HCT116 (cell line): ENCODE measurements at regions not wholly inside any gene's neighbourhood (a gene's known extent, or its start where the extent isn't known, plus 50 kb on each side); places are given as distances from the start of the nearest gene placed in this dataset.

Experiments used
- ATAC-seq: fragments of 200-7000 bp; cut with Tn5 transposase; 2 replicates; pipeline ENCODE4 v1.9.1; 2020; ENCODE audit warnings: mild to moderate bottlenecking, moderate library complexity
- BruUV-seq: library from RNA; stranded (reverse); fragments of 400-500 nt; replicated peaks from 2 replicates; lab custom pipeline; 2021; lab: Mats Ljungman, UMichigan
- CTCF ChIA-PET: fragments of 300-600 bp; sonication (Branson Sonifier 250); formaldehyde crosslinking; loops from one replicate; lab custom pipeline; 2021; ENCODE audit warnings: antibody characterized with exemption; lab: Charles Lee
- POLR2A ChIA-PET: fragments of 300-600, 350-600 bp; sonication (Branson Sonifier 250); formaldehyde crosslinking; loops from one replicate; lab custom pipeline; 2021; ENCODE audit warnings: antibody characterized with exemption; lab: Charles Lee
- RAD21 ChIA-PET, 2 experiments: fragments of 300-600 bp; sonication (Branson Sonifier 250); formaldehyde crosslinking; loops; one replicate each; lab custom pipeline; 2023; ENCODE audit warnings: low total read pairs in 2 of 2; ENCODE audit not compliant: uncharacterized antibody in 2 of 2, unreplicated experiment in 2 of 2, low non-redundant PET in 1 of 2; lab: Charles Lee
- DNase-seq: peaks from one replicate; pipeline ENCODE4 v3.0.0-alpha.2; 2010; ENCODE audit warnings: low read depth, low spot score
- H2AFZ ChIP-seq: fragments of 200-600 bp; shearing (Covaris generic), sonication (generic); 2 replicates; pipeline ENCODE4 v1.6.1; 2017; ENCODE audit warnings: low read depth, mixed run types, mixed read lengths, antibody characterized with exemption, low read length; ENCODE audit not compliant: poor library complexity, severe bottlenecking
- H3K27ac ChIP-seq: 2 replicates; pipeline ENCODE4 v1.5.1; 2012; ENCODE audit warnings: low read depth, low read length
- H3K27me3 ChIP-seq: fragments of 200-600 bp; sonication (generic); 2 replicates; pipeline ENCODE4 v1.6.1; 2016; ENCODE audit warnings: mixed run types, low read length, mixed read lengths; ENCODE audit not compliant: insufficient read depth
- H3K36me3 ChIP-seq, 2 experiments: fragments of 200-500 bp in 1 of 2; fragments of 200-600 bp in 1 of 2; sonication (Bioruptor generic) in 1 of 2; sonication (generic) in 1 of 2; 2 replicates each; pipeline versions ENCODE4 v1.5.1 to v1.6.1; 2014 to 2016; ENCODE audit warnings: low read length in 2 of 2, inconsistent platforms in 1 of 2, mixed read lengths in 1 of 2, mixed run types in 1 of 2; ENCODE audit not compliant: insufficient read depth in 2 of 2, control insufficient read depth in 1 of 2
- H3K4me1 ChIP-seq, 2 experiments: fragments of 200-600 bp in 1 of 2; sonication (generic) in 1 of 2; 2 replicates each; pipeline versions ENCODE4 v1.5.1 to v1.6.1; 2012 to 2017; ENCODE audit warnings: low read length in 2 of 2, inconsistent platforms in 1 of 2, mild to moderate bottlenecking in 1 of 2, mixed read lengths in 1 of 2, mixed run types in 1 of 2, moderate library complexity in 1 of 2; ENCODE audit not compliant: insufficient read depth in 2 of 2, control insufficient read depth in 1 of 2
- H3K4me2 ChIP-seq: fragments of 200-600 bp; sonication (generic); 2 replicates; pipeline ENCODE4 v1.6.1; 2017; ENCODE audit warnings: mixed run types, low read length, mixed read lengths
- H3K4me3 ChIP-seq, 2 experiments: fragments of 200-600 bp in 1 of 2; sonication (generic) in 1 of 2; replicated peaks in 1 of 2; 2 replicates each; pipeline ENCODE4 v1.5.1; 2011 to 2016; ENCODE audit warnings: low read length in 2 of 2, control low read depth in 1 of 2, low read depth in 1 of 2, mild to moderate bottlenecking in 1 of 2, mixed read lengths in 1 of 2, mixed run types in 1 of 2
- H3K79me2 ChIP-seq: fragments of 200-600 bp; sonication (generic); 2 replicates; pipeline ENCODE4 v1.6.1; 2017; ENCODE audit warnings: mild to moderate bottlenecking, mixed run types, low read length, moderate library complexity, mixed read lengths; ENCODE audit not compliant: insufficient read depth
- H3K9ac ChIP-seq: fragments of 200-600 bp; sonication (generic); 2 replicates; pipeline ENCODE4 v1.6.1; 2016; ENCODE audit warnings: low read length, mixed read lengths
- H3K9me2 ChIP-seq: fragments of 200-600 bp; sonication (generic), shearing (Covaris generic); 2 replicates; pipeline ENCODE4 v1.6.1; 2017; ENCODE audit warnings: mixed run types, mild to moderate bottlenecking, moderate library complexity; ENCODE audit not compliant: insufficient read depth
- H3K9me3 ChIP-seq, 2 experiments: fragments of 200-500 bp in 1 of 2; fragments of 200-600 bp in 1 of 2; sonication (Bioruptor generic) in 1 of 2; sonication (generic) in 1 of 2; 2 replicates each; pipeline ENCODE4 v1.6.1; 2014 to 2017; ENCODE audit warnings: low read length in 2 of 2, mixed read lengths in 2 of 2, inconsistent platforms in 1 of 2, low read depth in 1 of 2, mild to moderate bottlenecking in 1 of 2, mixed run types in 1 of 2, moderate library complexity in 1 of 2; ENCODE audit not compliant: control insufficient read depth in 1 of 2, insufficient read depth in 1 of 2
- H4K20me1 ChIP-seq: fragments of 200-600 bp; sonication (generic), shearing (Covaris generic); 2 replicates; pipeline ENCODE4 v1.6.1; 2017; ENCODE audit warnings: mixed run types, mild to moderate bottlenecking, moderate library complexity; ENCODE audit not compliant: insufficient read depth
- EZH2phosphoT487 ChIP-seq: fragments of 200-600 bp; IDR thresholded peaks from 2 replicates; pipeline ENCODE4 v1.6.1; 2018; ENCODE audit warnings: antibody characterized with exemption, borderline replicate concordance
- JUND ChIP-seq: IDR thresholded peaks from 2 replicates; pipeline ENCODE4 v1.6.1; 2012
- POLR2AphosphoS5 ChIP-seq: IDR thresholded peaks from 2 replicates; pipeline ENCODE4 v1.6.1; 2011; ENCODE audit warnings: mild to moderate bottlenecking, low read depth, low read length, moderate library complexity
- SIN3A ChIP-seq: IDR thresholded peaks from 2 replicates; pipeline ENCODE4 v1.6.1; 2012; ENCODE audit warnings: low read depth
- SP1 ChIP-seq: IDR thresholded peaks from 2 replicates; pipeline ENCODE4 v1.6.1; 2012; ENCODE audit warnings: low read depth
- SRF ChIP-seq: IDR thresholded peaks from 2 replicates; pipeline ENCODE4 v1.6.1; 2012; ENCODE audit warnings: low read depth
- YY1 ChIP-seq: IDR thresholded peaks from 2 replicates; pipeline ENCODE4 v1.6.1; 2011; ENCODE audit warnings: low read length, low read depth, moderate library complexity, mild to moderate bottlenecking; ENCODE audit not compliant: insufficient replicate concordance; ENCODE audit errors: extremely low read depth
- intact Hi-C: fragments of 100-400 bp; cut with micrococcal nuclease; formaldehyde crosslinking; loops from 2 replicates; pipeline ENCODE4 v1.10.0; 2022
- TF ChIP-seq, protein P1 (sequence below): IDR thresholded peaks from 2 replicates; pipeline ENCODE4 v1.6.1; 2011; ENCODE audit warnings: mild to moderate bottlenecking, low read length, moderate library complexity; ENCODE audit not compliant: insufficient replicate concordance; ENCODE audit errors: extremely low read depth

DNA sequence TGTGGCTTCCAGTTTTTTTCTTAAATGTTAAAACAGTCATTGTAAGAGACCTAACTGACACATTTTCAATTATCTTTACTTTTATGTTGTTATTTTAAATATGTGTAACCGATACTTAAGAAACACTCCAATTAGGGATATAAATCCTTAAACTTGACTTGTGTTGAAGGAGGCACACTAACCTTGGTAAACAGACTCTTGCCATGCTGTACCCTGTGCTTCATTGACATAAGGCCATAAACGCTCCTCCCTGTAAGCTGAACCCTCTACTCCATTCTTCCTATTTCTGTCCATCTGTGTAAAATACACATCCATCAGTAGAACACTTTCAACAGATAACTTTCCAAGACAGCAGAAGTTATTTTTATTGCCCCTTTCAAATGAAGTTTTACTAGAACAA, 780.5 kb upstream of the FAM98A start:
- H3K4me3 ChIP-seq = no peak overlapping the region
- no peaks in the 10 kb centered on the region for H3K36me3 ChIP-seq
- POLR2A ChIA-PET = interaction anchor here (0.7 kb wide), 1 partner anchor 487 kb away, joined by 3 read pairs; no protein-coding TSS in a partner anchor
- H3K79me2 ChIP-seq = no peaks in the 10 kb centered on the region
- H3K27ac ChIP-seq = no peak overlapping the region
- no peak for DNase-seq
- H3K9ac ChIP-seq = no peak overlapping the region
- TF ChIP-seq JUND (no peak), POLR2AphosphoS5 (no peak), YY1 (no peak), SIN3A (no peak), SRF (no peak), EZH2phosphoT487 (no peak)
- TF ChIP-seq, protein P1, sequence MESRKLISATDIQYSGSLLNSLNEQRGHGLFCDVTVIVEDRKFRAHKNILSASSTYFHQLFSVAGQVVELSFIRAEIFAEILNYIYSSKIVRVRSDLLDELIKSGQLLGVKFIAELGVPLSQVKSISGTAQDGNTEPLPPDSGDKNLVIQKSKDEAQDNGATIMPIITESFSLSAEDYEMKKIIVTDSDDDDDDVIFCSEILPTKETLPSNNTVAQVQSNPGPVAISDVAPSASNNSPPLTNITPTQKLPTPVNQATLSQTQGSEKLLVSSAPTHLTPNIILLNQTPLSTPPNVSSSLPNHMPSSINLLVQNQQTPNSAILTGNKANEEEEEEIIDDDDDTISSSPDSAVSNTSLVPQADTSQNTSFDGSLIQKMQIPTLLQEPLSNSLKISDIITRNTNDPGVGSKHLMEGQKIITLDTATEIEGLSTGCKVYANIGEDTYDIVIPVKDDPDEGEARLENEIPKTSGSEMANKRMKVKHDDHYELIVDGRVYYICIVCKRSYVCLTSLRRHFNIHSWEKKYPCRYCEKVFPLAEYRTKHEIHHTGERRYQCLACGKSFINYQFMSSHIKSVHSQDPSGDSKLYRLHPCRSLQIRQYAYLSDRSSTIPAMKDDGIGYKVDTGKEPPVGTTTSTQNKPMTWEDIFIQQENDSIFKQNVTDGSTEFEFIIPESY = no peak
- H3K4me1 ChIP-seq = no peaks in the 10 kb centered on the region
- intact Hi-C loops = no loop called here
- RAD21 ChIA-PET = no interaction called here
- no peaks in the 10 kb centered on the region for H3K9me2 ChIP-seq
- ATAC-seq = no peak
- H2AFZ ChIP-seq = no peak overlapping the region
- H4K20me1 ChIP-seq = no peaks in the 10 kb centered on the region
- CTCF ChIA-PET = no interaction called here
- no TSS peak for BruUV-seq
- H3K4me2 ChIP-seq = no peak overlapping the region
- peaks cover 0 to 16% of the 10 kb centered on the region in 2 experiments; a peak in 2 of 4 replicates for H3K9me3 ChIP-seq
- no peaks in the 10 kb centered on the region for H3K27me3 ChIP-seq

DNA sequence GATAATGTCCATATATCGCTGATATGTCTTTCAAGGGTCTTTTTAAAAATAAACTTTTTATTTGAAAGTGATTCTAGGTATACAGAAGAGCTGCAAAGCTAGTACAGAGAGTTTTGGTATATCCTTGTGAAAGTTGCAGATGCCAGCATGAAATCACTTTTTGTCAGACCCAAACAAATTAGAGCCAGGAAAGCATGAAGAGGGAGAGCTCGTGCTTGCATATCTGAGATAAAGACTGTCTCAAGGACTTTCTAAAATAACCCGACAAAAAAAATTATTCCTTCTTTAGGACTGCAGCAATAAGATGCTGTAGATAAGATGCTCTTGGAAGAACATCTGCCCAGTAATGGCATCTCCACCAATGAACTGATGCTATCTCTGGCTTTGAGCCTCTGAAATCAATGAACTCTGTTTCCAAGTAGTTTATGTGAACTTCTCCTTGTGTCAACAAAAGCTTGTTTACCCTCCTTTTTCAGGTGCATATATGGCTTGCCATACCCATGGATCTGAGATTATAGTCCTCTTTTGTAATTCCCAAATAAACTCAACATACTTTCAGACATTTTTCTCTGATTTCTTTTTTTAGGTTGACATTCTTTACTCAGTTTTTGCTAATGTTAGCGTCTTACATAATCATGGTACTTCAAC, 774.6 kb upstream of the FAM98A start:
- BruUV-seq = no TSS peak
- DNase-seq = no peak
- ATAC-seq = no peak

More for the DNA sequence above, 774.6 kb upstream of the FAM98A start:
- POLR2A ChIA-PET = no interaction called here
- RAD21 ChIA-PET = no interaction called here
- Histone ChIP-seq H3K4me3 (no peak overlapping the region), H4K20me1 (no peaks in the 10 kb centered on the region), H2AFZ (no peak overlapping the region), H3K9me2 (no peaks in the 10 kb centered on the region), H3K36me3 (no peaks in the 10 kb centered on the region), H3K4me2 (no peak overlapping the region), H3K27me3 (no peaks in the 10 kb centered on the region), H3K9ac (no peak overlapping the region), H3K79me2 (no peaks in the 10 kb centered on the region), H3K27ac (no peak overlapping the region), H3K4me1 (no peaks in the 10 kb centered on the region), H3K9me3 (peaks cover 0 to 15% of the 10 kb centered on the region in 2 experiments; a peak in 2 of 4 replicates)
- CTCF ChIA-PET = no interaction called here
- TF ChIP-seq SP1 (no peak), SRF (no peak), JUND (no peak)
- intact Hi-C loops = no loop called here
